ENCODE measurements at regions not wholly inside any gene's neighbourhood (a gene's known extent, or its start where the extent isn't known, plus 50 kb on each side); places are given as distances from the start of the nearest gene placed in this dataset.

- no peak overlapping the region for H3K4me3 ChIP-seq (ENCODE audit: low read depth, low read length)
- TF ChIP-seq CTCF (IDR thresholded peaks at IDR 0.05; ENCODE audit: low read depth, low read length, missing control alignments): no peak
- DNase-seq (ENCODE audit: low read depth): no peak
These were observed 275.2 kb upstream of the DMAC1 start for GRCh38 chr9:8074713-8075286.

GRCh38 chr9:8071445-8071798 lies 271.8 kb upstream of the DMAC1 start:
- no peak overlapping the region for H3K4me3 ChIP-seq (ENCODE audit: low read depth, low read length)
- no peak for DNase-seq (ENCODE audit: low read depth)
- no peak for TF ChIP-seq CTCF (IDR thresholded peaks at IDR 0.05; ENCODE audit: low read depth, low read length, missing control alignments)

GRCh38 chr9:8070779-8071444 lies 271.3 kb upstream of the DMAC1 start:
- no peak for TF ChIP-seq CTCF (IDR thresholded peaks at IDR 0.05; ENCODE audit: low read depth, low read length, missing control alignments)
- DNase-seq (ENCODE audit: low read depth): no peak
- H3K4me3 ChIP-seq (ENCODE audit: low read depth, low read length): no peak overlapping the region

GRCh38 chr9:8062459-8062858 lies 262.9 kb upstream of the DMAC1 start:
- no peak overlapping the region for H3K4me3 ChIP-seq (ENCODE audit: low read depth, low read length)
- TF ChIP-seq CTCF (IDR thresholded peaks at IDR 0.05; ENCODE audit: low read depth, low read length, missing control alignments): no peak
- no peak for DNase-seq (ENCODE audit: low read depth)

- no peak for TF ChIP-seq CTCF (IDR thresholded peaks at IDR 0.05; ENCODE audit: low read depth, low read length, missing control alignments)
- H3K4me3 ChIP-seq (ENCODE audit: low read depth, low read length): no peak overlapping the region
- DNase-seq (ENCODE audit: low read depth): no peak
These were observed 253.9 kb upstream of the DMAC1 start for GRCh38 chr9:8053501-8053900.

- no peak for TF ChIP-seq CTCF (IDR thresholded peaks at IDR 0.05; ENCODE audit: low read depth, low read length, missing control alignments)
- no peak overlapping the region for H3K4me3 ChIP-seq (ENCODE audit: low read depth, low read length)
- no peak for DNase-seq (ENCODE audit: low read depth)
These were observed 253.4 kb upstream of the DMAC1 start for GRCh38 chr9:8052991-8053390.

GRCh38 chr9:8037745-8038144 lies 238.2 kb upstream of the DMAC1 start:
- no peak for DNase-seq (ENCODE audit: low read depth)
- H3K4me3 ChIP-seq (ENCODE audit: low read depth, low read length): no peak overlapping the region
- TF ChIP-seq CTCF (IDR thresholded peaks at IDR 0.05; ENCODE audit: low read depth, low read length, missing control alignments): no peak
